ENCODE measurements at regions not wholly inside any gene's neighbourhood (a gene's known extent, or its start where the extent isn't known, plus 50 kb on each side); places are given as distances from the start of the nearest gene placed in this dataset.

DNA sequence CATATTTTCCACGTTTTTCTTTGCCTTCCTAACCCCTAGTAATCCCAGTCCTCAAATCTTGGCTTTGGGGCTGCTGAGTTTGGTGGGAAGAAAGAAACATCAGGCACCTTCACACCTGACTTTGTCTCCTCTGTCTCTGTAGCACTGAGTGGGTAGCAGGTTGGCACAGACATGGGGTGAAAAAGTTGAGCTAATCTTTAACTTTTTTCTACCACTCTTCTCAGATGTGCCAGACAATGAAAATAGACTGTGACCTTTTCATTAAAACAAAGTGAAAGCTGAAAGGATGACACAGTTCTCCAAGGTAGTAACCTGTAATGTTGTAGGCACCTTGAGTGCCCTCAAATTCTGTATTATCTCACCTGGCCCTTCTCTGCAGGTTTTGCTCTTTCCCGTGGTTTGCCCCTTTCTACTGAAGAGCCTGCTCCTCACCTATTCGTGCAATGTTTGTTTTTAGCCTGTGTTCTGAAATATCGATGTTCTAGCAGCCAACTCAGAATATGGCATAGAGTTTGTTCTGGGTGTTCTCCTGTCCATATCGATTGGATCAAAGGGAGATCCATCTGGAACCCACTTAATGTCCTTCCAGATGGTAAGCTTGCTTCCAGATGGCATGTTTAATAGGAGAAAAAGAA lies 57.8 kb upstream of the ATXN1 start:
- H3K4me3 ChIP-seq (ENCODE audit: low read depth, low read length), result no peak overlapping the region
- DNase-seq (ENCODE audit: low read depth), result no peak
- TF ChIP-seq, protein P1, sequence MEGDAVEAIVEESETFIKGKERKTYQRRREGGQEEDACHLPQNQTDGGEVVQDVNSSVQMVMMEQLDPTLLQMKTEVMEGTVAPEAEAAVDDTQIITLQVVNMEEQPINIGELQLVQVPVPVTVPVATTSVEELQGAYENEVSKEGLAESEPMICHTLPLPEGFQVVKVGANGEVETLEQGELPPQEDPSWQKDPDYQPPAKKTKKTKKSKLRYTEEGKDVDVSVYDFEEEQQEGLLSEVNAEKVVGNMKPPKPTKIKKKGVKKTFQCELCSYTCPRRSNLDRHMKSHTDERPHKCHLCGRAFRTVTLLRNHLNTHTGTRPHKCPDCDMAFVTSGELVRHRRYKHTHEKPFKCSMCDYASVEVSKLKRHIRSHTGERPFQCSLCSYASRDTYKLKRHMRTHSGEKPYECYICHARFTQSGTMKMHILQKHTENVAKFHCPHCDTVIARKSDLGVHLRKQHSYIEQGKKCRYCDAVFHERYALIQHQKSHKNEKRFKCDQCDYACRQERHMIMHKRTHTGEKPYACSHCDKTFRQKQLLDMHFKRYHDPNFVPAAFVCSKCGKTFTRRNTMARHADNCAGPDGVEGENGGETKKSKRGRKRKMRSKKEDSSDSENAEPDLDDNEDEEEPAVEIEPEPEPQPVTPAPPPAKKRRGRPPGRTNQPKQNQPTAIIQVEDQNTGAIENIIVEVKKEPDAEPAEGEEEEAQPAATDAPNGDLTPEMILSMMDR (IDR thresholded peaks at IDR 0.05; ENCODE audit: insufficient read depth, low read length), result no peak

- DNase-seq (ENCODE audit: low read depth), result no peak
- TF ChIP-seq, protein P1 (IDR thresholded peaks at IDR 0.05; ENCODE audit: insufficient read depth, low read length), result no peak
- H3K4me3 ChIP-seq (ENCODE audit: low read depth, low read length), result no peak overlapping the region
Measured at GRCh38 chr6:16817594-16817993, 56.3 kb upstream of the ATXN1 start.

GRCh38 chr6:16816891-16817290 lies 55.6 kb upstream of the ATXN1 start:
- peak; percentile 34 for DNase-seq (ENCODE audit: low read depth)
- no peak overlapping the region for H3K4me3 ChIP-seq (ENCODE audit: low read depth, low read length)
- TF ChIP-seq, protein P1 (IDR thresholded peaks at IDR 0.05; ENCODE audit: insufficient read depth, low read length), result no peak

DNA sequence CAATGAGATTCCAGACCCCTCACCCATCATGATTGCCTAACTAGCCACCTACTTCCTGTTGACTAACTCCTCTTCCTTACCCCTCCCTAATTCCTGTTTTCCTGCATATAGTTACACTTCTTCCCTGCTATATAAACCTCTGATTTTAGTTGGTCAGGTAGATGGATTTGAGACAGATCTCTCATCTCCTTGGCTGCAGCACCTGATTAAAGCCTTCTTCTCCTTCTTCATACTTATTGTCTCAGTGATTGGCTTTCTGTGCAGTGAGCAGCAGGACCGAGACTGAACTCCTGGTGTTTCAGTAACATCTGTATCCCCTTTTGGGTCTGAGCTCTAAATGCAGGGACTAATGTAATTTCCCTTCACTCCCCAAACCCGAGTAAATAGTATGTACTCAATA lies 51.7 kb upstream of the ATXN1 start:
- H3K4me3 ChIP-seq (ENCODE audit: low read depth, low read length), result no peak overlapping the region
- TF ChIP-seq, protein P1 (IDR thresholded peaks at IDR 0.05; ENCODE audit: insufficient read depth, low read length), result no peak
- no peak for DNase-seq (ENCODE audit: low read depth)

DNA sequence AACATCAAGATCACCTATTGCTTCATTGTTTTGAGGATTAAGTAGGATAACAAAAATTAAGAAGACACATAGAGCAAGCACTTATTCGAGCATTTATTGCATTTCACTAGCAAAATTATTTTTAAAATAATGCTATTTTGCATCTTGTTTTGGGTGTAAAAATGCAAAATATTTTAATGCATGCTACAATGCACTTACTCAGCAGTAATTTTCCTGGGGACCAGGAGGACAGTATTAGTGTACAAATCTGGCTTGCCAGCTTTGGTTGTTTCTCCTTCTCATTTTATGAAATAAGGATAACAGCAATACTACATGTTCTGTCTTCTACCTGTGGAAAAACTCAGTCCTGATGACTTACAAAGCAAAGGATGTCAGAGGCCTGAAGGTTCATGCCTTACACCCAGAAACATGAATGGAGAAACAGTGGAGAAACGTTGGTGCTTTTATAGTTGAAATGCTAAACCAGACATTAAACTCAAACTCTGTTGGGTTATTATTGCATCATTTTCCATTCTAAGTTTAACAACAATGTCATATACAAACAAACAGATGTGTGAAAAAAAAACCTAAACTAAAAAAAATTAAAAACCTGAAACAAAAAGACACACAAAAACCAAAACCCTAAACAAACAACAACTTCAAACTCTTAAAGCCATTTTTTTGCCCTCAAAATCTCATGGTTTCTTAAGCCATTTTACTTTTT lies 50.2 kb upstream of the ATXN1 start:
- TF ChIP-seq, protein P1 (IDR thresholded peaks at IDR 0.05; ENCODE audit: insufficient read depth, low read length), result no peak
- H3K4me3 ChIP-seq (ENCODE audit: low read depth, low read length), result no peak overlapping the region
- no peak for DNase-seq (ENCODE audit: low read depth)
